ENCODE measurements at regions not wholly inside any gene's neighbourhood (a gene's known extent, or its start where the extent isn't known, plus 50 kb on each side); places are given as distances from the start of the nearest gene placed in this dataset.
"Not testable (repeated sequence)": the region's sequence is repeated elsewhere in the genome, so short reads cannot be mapped to it uniquely, and the experiment has no call there.

DNA sequence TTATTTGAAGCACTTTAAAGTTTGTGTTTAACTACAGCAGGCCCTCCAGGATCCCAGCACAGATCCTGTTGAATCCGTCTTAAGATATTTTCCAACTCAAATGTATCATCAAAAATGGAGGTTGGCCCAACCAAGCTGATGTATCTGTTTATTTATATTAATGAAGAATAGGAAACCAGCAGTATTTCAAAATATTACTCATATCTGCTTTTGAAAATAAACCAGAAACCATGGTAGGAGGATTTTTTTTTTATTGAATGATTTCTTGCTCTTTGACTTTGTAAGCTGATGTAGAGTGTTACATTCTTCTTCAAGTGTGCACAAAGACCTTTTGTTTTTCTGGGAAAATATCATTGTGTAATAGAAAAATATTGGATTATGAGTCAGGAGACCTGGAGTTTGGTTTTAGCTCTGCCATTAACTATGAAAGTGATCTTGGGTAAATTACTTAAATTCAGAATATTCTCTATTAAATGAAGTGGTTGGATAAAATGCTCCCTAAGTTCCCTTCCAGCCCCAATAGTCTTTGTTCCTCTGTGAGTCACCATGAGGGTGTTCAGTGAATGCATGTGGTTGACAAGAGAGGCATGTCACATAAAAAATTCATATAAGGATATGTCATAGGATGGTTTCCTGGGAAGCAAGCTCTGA is 221.3 kb upstream of the GAP43 start:
- DNase-seq (ENCODE audit: low read depth, low spot score): peak; percentile 52
- POLR2A ChIA-PET: interaction anchor here (0.7 to 1.3 kb wide), 3 partner anchors 35 to 387 kb away, joined by 3 to 5 read pairs (median 4); no protein-coding TSS in a partner anchor
- CTCF ChIA-PET: interaction anchor here (0.8 to 1.2 kb wide), 4 partner anchors 35 to 292 kb away, joined by 3 to 4 read pairs (median 4); no protein-coding TSS in a partner anchor
- no peak overlapping the region for H3K4me3 ChIP-seq (ENCODE audit: low read depth, low read length)
- TF ChIP-seq, protein P1, sequence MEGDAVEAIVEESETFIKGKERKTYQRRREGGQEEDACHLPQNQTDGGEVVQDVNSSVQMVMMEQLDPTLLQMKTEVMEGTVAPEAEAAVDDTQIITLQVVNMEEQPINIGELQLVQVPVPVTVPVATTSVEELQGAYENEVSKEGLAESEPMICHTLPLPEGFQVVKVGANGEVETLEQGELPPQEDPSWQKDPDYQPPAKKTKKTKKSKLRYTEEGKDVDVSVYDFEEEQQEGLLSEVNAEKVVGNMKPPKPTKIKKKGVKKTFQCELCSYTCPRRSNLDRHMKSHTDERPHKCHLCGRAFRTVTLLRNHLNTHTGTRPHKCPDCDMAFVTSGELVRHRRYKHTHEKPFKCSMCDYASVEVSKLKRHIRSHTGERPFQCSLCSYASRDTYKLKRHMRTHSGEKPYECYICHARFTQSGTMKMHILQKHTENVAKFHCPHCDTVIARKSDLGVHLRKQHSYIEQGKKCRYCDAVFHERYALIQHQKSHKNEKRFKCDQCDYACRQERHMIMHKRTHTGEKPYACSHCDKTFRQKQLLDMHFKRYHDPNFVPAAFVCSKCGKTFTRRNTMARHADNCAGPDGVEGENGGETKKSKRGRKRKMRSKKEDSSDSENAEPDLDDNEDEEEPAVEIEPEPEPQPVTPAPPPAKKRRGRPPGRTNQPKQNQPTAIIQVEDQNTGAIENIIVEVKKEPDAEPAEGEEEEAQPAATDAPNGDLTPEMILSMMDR (IDR thresholded peaks at IDR 0.05; ENCODE audit: insufficient read depth, low read length, missing control alignments): no peak

DNA sequence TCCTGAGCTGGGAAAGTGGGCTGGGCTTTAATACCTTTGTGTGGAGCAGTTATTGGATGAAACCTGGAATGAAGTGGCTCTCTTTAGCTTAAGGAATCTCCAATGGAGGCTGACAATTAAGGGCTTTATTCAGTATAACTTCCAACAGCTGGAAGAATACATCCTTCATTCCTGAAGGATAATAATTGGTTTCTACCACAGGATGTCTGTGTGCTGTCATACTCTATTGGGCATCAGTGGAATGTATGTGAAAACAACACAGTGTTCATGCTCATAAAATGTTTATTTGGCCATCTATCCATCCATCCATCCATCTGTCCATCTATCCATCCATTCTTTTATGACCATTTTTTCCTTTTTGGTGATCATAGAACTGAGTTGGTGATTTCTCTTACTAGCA is 220.7 kb upstream of the GAP43 start:
- no peak for DNase-seq (ENCODE audit: low read depth, low spot score)
- ChIA-PET CTCF (interaction anchor here (0.8 to 1.5 kb wide), 4 partner anchors 11 to 185 kb away, joined by 3 to 4 read pairs (median 4); no protein-coding TSS in a partner anchor), POLR2A (interaction anchor here (1.3 kb wide), 1 partner anchor 382 kb away, joined by 5 read pairs; no protein-coding TSS in a partner anchor)
- TF ChIP-seq, protein P1 (IDR thresholded peaks at IDR 0.05; ENCODE audit: insufficient read depth, low read length, missing control alignments): no peak
- H3K4me3 ChIP-seq (ENCODE audit: low read depth, low read length): no peak overlapping the region

DNA sequence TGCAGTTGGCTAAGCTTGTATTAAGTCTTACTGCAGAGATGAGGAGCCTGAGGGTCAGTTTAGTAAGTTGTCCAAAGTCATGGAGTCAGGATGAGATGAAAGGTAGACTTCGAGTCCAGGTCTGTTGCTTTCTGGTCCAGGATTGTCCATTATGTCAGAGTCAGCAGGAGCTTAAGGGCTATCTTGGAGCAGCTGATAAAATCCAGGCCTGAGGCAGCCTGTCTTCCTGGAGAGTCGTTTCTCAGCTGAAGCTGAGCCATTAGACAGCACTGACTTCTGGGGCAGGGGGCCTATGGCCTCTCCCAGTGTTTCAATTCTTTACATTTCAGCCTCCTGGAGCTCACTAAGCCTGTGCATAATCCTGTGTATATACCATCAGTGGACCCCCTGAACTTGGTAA is 219.5 kb upstream of the GAP43 start:
- ChIA-PET CTCF (interaction anchor here (1.5 kb wide), 1 partner anchor 12 kb away, joined by 4 read pairs; no protein-coding TSS in a partner anchor), POLR2A (no interaction called here)
- DNase-seq (ENCODE audit: low read depth, low spot score): no peak
- TF ChIP-seq, protein P1 (IDR thresholded peaks at IDR 0.05; ENCODE audit: insufficient read depth, low read length, missing control alignments): no peak
- no peak overlapping the region for H3K4me3 ChIP-seq (ENCODE audit: low read depth, low read length)

DNA sequence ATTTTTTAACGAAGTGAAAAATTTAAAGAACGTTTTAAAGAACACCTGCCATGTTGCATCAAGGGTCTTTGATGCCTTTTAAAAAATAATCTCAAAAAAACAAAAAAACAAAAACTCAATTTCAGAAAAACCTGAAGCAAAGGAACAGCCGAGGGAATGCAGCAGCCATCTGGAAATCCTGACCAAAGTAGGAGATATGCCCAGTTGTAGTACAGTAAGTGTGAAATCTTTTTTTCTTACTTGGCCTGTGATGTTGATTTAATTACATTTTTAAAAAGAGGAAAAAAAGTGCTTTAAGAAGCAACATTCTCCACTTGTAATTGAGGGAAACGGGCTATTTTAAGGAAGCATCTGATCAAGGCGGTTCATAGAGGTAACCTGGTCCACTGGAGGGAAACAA is 213.7 kb upstream of the GAP43 start:
- H3K4me3 ChIP-seq (ENCODE audit: low read depth, low read length): no peak overlapping the region
- POLR2A ChIA-PET: no interaction called here
- CTCF ChIA-PET: no interaction called here
- DNase-seq (ENCODE audit: low read depth, low spot score): no peak
- TF ChIP-seq, protein P1 (IDR thresholded peaks at IDR 0.05; ENCODE audit: insufficient read depth, low read length, missing control alignments): no peak

DNA sequence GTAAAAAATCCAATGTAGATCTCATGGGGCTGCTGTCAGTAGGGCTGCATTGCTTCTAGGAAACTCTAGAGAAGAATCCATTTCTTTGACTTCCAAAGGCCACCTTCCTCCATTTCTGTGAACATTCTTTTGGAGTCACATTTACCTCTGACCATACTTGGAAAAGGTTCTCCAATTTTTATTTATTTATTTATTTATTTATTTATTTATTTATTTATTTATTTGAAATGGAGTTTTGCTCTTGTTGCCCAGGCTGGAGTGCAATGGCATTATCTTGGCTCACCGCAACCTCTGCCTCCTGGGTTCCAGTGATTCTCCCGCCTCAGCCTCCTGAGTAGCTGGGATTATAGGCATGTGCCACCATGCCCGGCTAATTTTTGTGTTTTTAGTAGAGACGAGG is 208.7 kb upstream of the GAP43 start:
- POLR2A ChIA-PET: not testable (repeated sequence)

DNA sequence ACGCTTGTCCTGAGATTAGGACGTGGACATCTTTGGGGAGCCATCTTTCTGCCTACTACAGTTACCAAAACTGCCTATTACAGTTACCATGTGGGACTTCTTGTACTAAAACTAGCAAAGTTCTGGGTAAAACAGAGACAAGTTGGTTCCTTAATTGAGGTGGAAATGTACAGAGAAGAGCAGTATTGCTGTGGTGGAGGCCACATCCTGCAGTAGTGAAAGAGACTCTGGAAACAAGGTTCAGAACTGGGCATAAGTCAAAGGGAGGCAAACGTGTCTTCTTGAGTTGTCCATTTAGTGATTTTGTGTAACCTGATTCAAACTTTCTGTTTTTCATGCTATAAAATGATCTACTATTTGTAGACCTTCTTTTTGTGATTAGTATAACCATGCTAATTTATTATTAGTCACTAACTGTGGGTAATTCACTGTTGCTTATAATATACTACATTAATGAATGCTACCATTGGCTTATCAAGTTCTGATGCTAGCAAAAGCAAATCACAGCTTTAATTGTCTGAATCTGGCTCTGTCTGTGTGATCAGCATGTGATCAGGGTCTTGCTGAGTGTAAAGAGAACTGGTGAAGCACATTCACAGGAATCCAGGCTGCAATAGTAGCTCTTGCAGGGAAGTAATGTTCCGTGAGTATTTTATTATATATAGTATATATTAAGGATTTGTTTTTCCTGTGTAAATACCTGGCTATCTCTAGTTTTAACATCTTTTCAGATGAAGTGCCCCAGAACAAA is 207.9 kb upstream of the GAP43 start:
- CTCF ChIA-PET: no interaction called here
- no peak for DNase-seq (ENCODE audit: low read depth, low spot score)
- POLR2A ChIA-PET: no interaction called here
- TF ChIP-seq, protein P1 (IDR thresholded peaks at IDR 0.05; ENCODE audit: insufficient read depth, low read length, missing control alignments): no peak
- no peak overlapping the region for H3K4me3 ChIP-seq (ENCODE audit: low read depth, low read length)

More for the DNA sequence above, 208.7 kb upstream of the GAP43 start:
- H3K4me3 ChIP-seq (ENCODE audit: low read depth, low read length); DNase-seq (ENCODE audit: low read depth, low spot score); CTCF ChIA-PET: not testable (repeated sequence)

All from AG04449 (cell line).